WTC11 (cell line): ENCODE measurements at regions not wholly inside any gene's neighbourhood (a gene's known extent, or its start where the extent isn't known, plus 50 kb on each side); places are given as distances from the start of the nearest gene placed in this dataset.

Experiments
- ATAC-seq: fragments of 200-7000 bp; cut with Tn5 transposase; 2 replicates; pipeline ENCODE4 v1.10.0; 2021; ENCODE audit warnings: mild to moderate bottlenecking, moderate library complexity
- CTCF ChIA-PET: fragments of 300-600 bp; sonication (Branson Sonifier 250); formaldehyde crosslinking; loops from one replicate; lab custom pipeline; 2021; ENCODE audit warnings: antibody characterized with exemption; lab: Charles Lee
- POLR2A ChIA-PET: fragments of 350-600 bp; sonication (Branson Sonifier 250); formaldehyde crosslinking; loops from one replicate; lab custom pipeline; 2021; ENCODE audit warnings: antibody characterized with exemption; lab: Charles Lee
- DNase-seq: peaks from one replicate; pipeline ENCODE4 v3.0.0; 2021; ENCODE audit warnings: low spot score
- H3K27ac Mint-ChIP-seq: 2 replicates; pipeline ENCODE4 v1.8.0; 2021; ENCODE audit warnings: mixed read lengths
- H3K27me3 Mint-ChIP-seq: 2 replicates; pipeline ENCODE4 v1.8.0; 2021; ENCODE audit warnings: low read depth, mild to moderate bottlenecking, moderate library complexity, mixed read lengths
- H3K36me3 Mint-ChIP-seq: 2 replicates; pipeline ENCODE4 v1.8.0; 2021; ENCODE audit warnings: mixed read lengths
- H3K4me1 Mint-ChIP-seq: 2 replicates; pipeline ENCODE4 v1.8.0; 2022; ENCODE audit warnings: mixed read lengths
- H3K4me3 Mint-ChIP-seq: 2 replicates; pipeline ENCODE4 v1.8.0; 2021; ENCODE audit warnings: mild to moderate bottlenecking, moderate library complexity, mixed read lengths
- H3K9me3 Mint-ChIP-seq: 2 replicates; pipeline ENCODE4 v1.8.0; 2021; ENCODE audit warnings: mixed read lengths
- CBFB ChIP-seq: sonication (generic); formaldehyde crosslinking; IDR thresholded peaks from 2 replicates; pipeline ENCODE4 v1.8.1; 2022; ENCODE audit warnings: mild to moderate bottlenecking, low read depth, missing genetic modification reagents
- CREB1 ChIP-seq: sonication (generic); formaldehyde crosslinking; IDR thresholded peaks from 2 replicates; pipeline ENCODE4 v1.8.0; 2023; ENCODE audit warnings: mild to moderate bottlenecking, missing genetic modification reagents
- ETV6 ChIP-seq: sonication (generic); formaldehyde crosslinking; IDR thresholded peaks from 2 replicates; pipeline ENCODE4 v1.8.1; 2022; ENCODE audit warnings: mild to moderate bottlenecking, missing genetic modification reagents
- FOXJ3 ChIP-seq: sonication (generic); formaldehyde crosslinking; IDR thresholded peaks from 2 replicates; pipeline ENCODE4 v1.9.0; 2021; ENCODE audit warnings: missing genetic modification reagents, mild to moderate bottlenecking, borderline replicate concordance
- FOXK1 ChIP-seq: sonication (generic); formaldehyde crosslinking; IDR thresholded peaks from 2 replicates; pipeline ENCODE4 v1.8.0; 2022; ENCODE audit warnings: mild to moderate bottlenecking, moderate library complexity, missing genetic modification reagents
- GABPB1 ChIP-seq: sonication (generic); formaldehyde crosslinking; IDR thresholded peaks from 2 replicates; pipeline ENCODE4 v1.8.1; 2023; ENCODE audit warnings: mild to moderate bottlenecking, missing genetic modification reagents
- NFE2L1 ChIP-seq: sonication (generic); formaldehyde crosslinking; IDR thresholded peaks from 2 replicates; pipeline ENCODE4 v1.8.1; 2023; ENCODE audit warnings: missing genetic modification reagents
- NFYB ChIP-seq: sonication (generic); formaldehyde crosslinking; conservative IDR thresholded peaks from 2 replicates; pipeline ENCODE4 v1.8.0; 2022; ENCODE audit warnings: low read depth, missing genetic modification reagents
- OVOL2 ChIP-seq: fragments of 250-450 bp; sonication (Bioruptor Pico); IDR thresholded peaks from 2 replicates; pipeline ENCODE4 v1.9.0; 2021; ENCODE audit warnings: mild to moderate bottlenecking, borderline replicate concordance
- RORB ChIP-seq: fragments of 250-450 bp; sonication (Bioruptor Pico); IDR thresholded peaks from 2 replicates; pipeline ENCODE4 v1.9.0; 2021; ENCODE audit warnings: mild to moderate bottlenecking
- TCF7 ChIP-seq: sonication (generic); formaldehyde crosslinking; IDR thresholded peaks from 2 replicates; pipeline ENCODE4 v1.8.0; 2022; ENCODE audit warnings: mild to moderate bottlenecking, low read depth, missing genetic modification reagents, moderate library complexity
- ZNF138 ChIP-seq: sonication (generic); formaldehyde crosslinking; conservative IDR thresholded peaks from 2 replicates; pipeline ENCODE4 v1.8.1; 2022; ENCODE audit warnings: mild to moderate bottlenecking, moderate library complexity, missing genetic modification reagents
- ZNF232 ChIP-seq: sonication (generic); formaldehyde crosslinking; IDR thresholded peaks from 2 replicates; pipeline ENCODE4 v1.8.0; 2022; ENCODE audit warnings: mild to moderate bottlenecking, missing genetic modification reagents
- ZNF263 ChIP-seq: sonication (generic); formaldehyde crosslinking; IDR thresholded peaks from 2 replicates; pipeline ENCODE4 v1.8.1; 2022; ENCODE audit warnings: low read depth, mild to moderate bottlenecking, moderate library complexity, missing genetic modification reagents
- ZNF317 ChIP-seq: sonication (generic); formaldehyde crosslinking; IDR thresholded peaks from 2 replicates; pipeline ENCODE4 v1.8.1; 2023; ENCODE audit warnings: low read depth, mild to moderate bottlenecking, moderate library complexity, missing genetic modification reagents, borderline replicate concordance
- ZNF416 ChIP-seq: fragments of 250-450 bp; sonication (Bioruptor Pico); IDR thresholded peaks from 2 replicates; pipeline ENCODE4 v1.9.0; 2021; ENCODE audit warnings: mild to moderate bottlenecking, inconsistent platforms
- TF ChIP-seq, protein P1 (sequence below): fragments of 250-450 bp; sonication (Bioruptor Pico); IDR thresholded peaks from 2 replicates; pipeline ENCODE4 v1.9.0; 2021; ENCODE audit warnings: mild to moderate bottlenecking, borderline replicate concordance
- TF ChIP-seq, protein P2 (sequence below): sonication (generic); formaldehyde crosslinking; IDR thresholded peaks from 2 replicates; pipeline ENCODE4 v1.8.1; 2023; ENCODE audit warnings: mild to moderate bottlenecking, missing genetic modification reagents
- TF ChIP-seq, protein P3 (sequence below): sonication (generic); formaldehyde crosslinking; IDR thresholded peaks from 2 replicates; pipeline ENCODE4 v1.8.0; 2022; ENCODE audit warnings: mild to moderate bottlenecking, missing genetic modification reagents
- TF ChIP-seq, protein P4 (sequence below): sonication (generic); formaldehyde crosslinking; IDR thresholded peaks from 2 replicates; pipeline ENCODE4 v1.8.1; 2023; ENCODE audit warnings: mild to moderate bottlenecking, missing genetic modification reagents, borderline replicate concordance
- TF ChIP-seq, protein P5 (sequence below): fragments of 250-450 bp; sonication (Bioruptor Pico); IDR thresholded peaks from 2 replicates; pipeline ENCODE4 v1.9.0; 2021; ENCODE audit warnings: moderate library complexity, mild to moderate bottlenecking, inconsistent platforms, borderline replicate concordance
- TF ChIP-seq, protein P6 (sequence below): fragments of 250-450 bp; sonication (Bioruptor Pico); IDR thresholded peaks from 2 replicates; pipeline ENCODE4 v1.8.0; 2021; ENCODE audit warnings: mild to moderate bottlenecking

DNA sequence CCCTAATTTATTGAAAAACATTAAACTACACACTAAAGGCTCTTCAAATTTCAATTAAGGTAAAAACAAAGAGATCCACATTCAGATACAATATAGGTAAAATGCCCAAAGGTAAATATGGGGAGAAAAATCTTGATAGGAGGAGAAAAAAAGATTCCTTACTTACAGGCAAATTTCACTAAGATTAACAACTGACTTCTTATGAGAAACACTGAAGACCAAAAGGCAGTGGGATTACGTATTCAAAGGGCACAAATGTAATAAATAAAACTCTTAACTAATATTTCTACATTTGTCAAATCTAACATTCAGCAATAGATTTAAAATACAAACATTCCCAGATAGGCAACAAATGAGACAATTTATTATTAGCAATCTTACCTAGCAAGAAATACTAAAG, 829.3 kb downstream of the SH3BGRL start:
- peaks cover 5% of the 10 kb centered on the region; the same call in 1 of the 2 replicates for H3K36me3 Mint-ChIP-seq
- ChIA-PET POLR2A (no interaction called here), CTCF (no interaction called here)
- H3K4me1 Mint-ChIP-seq: no peaks in the 10 kb centered on the region
- DNase-seq (no peak), ATAC-seq (no peak)
- no peak overlapping the region for H3K4me3 Mint-ChIP-seq
- H3K27ac Mint-ChIP-seq: no peak overlapping the region
- peaks cover 8% of the 10 kb centered on the region for H3K9me3 Mint-ChIP-seq
- TF ChIP-seq CREB1 (CRISPR knock-in tag): no peak
- TF ChIP-seq, protein P1, sequence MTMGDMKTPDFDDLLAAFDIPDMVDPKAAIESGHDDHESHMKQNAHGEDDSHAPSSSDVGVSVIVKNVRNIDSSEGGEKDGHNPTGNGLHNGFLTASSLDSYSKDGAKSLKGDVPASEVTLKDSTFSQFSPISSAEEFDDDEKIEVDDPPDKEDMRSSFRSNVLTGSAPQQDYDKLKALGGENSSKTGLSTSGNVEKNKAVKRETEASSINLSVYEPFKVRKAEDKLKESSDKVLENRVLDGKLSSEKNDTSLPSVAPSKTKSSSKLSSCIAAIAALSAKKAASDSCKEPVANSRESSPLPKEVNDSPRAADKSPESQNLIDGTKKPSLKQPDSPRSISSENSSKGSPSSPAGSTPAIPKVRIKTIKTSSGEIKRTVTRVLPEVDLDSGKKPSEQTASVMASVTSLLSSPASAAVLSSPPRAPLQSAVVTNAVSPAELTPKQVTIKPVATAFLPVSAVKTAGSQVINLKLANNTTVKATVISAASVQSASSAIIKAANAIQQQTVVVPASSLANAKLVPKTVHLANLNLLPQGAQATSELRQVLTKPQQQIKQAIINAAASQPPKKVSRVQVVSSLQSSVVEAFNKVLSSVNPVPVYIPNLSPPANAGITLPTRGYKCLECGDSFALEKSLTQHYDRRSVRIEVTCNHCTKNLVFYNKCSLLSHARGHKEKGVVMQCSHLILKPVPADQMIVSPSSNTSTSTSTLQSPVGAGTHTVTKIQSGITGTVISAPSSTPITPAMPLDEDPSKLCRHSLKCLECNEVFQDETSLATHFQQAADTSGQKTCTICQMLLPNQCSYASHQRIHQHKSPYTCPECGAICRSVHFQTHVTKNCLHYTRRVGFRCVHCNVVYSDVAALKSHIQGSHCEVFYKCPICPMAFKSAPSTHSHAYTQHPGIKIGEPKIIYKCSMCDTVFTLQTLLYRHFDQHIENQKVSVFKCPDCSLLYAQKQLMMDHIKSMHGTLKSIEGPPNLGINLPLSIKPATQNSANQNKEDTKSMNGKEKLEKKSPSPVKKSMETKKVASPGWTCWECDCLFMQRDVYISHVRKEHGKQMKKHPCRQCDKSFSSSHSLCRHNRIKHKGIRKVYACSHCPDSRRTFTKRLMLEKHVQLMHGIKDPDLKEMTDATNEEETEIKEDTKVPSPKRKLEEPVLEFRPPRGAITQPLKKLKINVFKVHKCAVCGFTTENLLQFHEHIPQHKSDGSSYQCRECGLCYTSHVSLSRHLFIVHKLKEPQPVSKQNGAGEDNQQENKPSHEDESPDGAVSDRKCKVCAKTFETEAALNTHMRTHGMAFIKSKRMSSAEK (CRISPR knock-in tag): no peak
- peak; percentile 64; the same call in 1 of the 2 replicates for TF ChIP-seq ZNF317 (CRISPR knock-in tag)
- TF ChIP-seq ZNF138 (CRISPR knock-in tag): no peak
- no peaks in the 10 kb centered on the region for H3K27me3 Mint-ChIP-seq

DNA sequence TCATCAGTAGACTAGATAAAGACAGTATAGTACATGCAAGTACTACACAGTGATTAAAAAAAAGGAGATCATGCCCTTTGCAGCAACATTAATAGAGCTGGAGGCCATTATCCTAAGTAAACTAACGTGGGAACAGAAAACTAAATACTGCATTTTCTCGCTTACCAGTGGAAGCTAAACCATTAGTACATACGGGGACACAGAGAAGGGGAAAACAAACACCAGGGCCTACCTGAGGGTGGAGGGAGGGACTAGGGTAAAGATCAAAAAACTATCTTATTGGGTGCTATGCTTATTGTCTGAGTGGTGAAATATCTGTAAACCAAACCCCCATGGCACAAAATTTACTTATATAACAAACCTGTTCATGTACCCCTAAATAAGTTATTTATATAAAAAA, 836.9 kb downstream of the SH3BGRL start:
- H3K4me1 Mint-ChIP-seq: no peaks in the 10 kb centered on the region
- CTCF ChIA-PET: no interaction called here
- DNase-seq (no peak), ATAC-seq (no peak)
- H3K4me3 Mint-ChIP-seq: no peak overlapping the region
- TF ChIP-seq ZNF416 (CRISPR knock-in tag): no peak
- no peak for TF ChIP-seq ZNF232 (CRISPR knock-in tag)
- TF ChIP-seq ZNF138 (CRISPR knock-in tag): no peak
- TF ChIP-seq, protein P2, sequence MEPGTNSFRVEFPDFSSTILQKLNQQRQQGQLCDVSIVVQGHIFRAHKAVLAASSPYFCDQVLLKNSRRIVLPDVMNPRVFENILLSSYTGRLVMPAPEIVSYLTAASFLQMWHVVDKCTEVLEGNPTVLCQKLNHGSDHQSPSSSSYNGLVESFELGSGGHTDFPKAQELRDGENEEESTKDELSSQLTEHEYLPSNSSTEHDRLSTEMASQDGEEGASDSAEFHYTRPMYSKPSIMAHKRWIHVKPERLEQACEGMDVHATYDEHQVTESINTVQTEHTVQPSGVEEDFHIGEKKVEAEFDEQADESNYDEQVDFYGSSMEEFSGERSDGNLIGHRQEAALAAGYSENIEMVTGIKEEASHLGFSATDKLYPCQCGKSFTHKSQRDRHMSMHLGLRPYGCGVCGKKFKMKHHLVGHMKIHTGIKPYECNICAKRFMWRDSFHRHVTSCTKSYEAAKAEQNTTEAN (CRISPR knock-in tag): no peak
- no peak for TF ChIP-seq CBFB (CRISPR knock-in tag)
- TF ChIP-seq FOXJ3 (CRISPR knock-in tag): no peak
- TF ChIP-seq RORB (CRISPR knock-in tag): no peak
- TF ChIP-seq OVOL2: no peak
- TF ChIP-seq NFE2L1 (CRISPR knock-in tag): no peak
- TF ChIP-seq FOXK1 (CRISPR knock-in tag): no peak
- POLR2A ChIA-PET: no interaction called here
- no peak overlapping the region for H3K27ac Mint-ChIP-seq
- H3K9me3 Mint-ChIP-seq: peaks cover 3% of the 10 kb centered on the region; the same call in 1 of the 2 replicates
- no peaks in the 10 kb centered on the region for H3K27me3 Mint-ChIP-seq
- 0 out of 2 replicates have a peak, but pooled peaks cover 3% of the 10 kb centered on the region for H3K36me3 Mint-ChIP-seq

DNA sequence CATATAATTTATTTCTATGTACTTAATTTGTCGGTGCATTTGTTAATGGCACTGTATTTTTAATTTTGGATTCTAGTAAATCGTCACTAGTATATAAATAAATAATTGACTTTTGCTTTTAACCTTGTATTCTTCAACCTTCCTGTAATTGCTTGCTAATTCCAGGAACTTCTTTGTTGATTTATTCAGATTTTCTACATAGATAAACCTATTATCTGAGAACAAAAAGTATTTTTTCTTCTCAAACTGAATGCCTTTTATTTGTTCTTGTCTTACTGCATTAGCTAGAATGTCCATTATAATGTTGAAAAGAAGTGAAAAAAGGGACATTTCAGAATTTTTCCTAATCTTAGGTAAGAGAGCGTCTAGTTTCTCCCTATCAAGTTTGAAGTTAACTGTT, 839.1 kb downstream of the SH3BGRL start:
- Mint-ChIP-seq H3K27me3 (no peaks in the 10 kb centered on the region), H3K4me1 (no peaks in the 10 kb centered on the region), H3K9me3 (peaks cover 7% of the 10 kb centered on the region), H3K4me3 (no peak overlapping the region), H3K27ac (no peak overlapping the region), H3K36me3 (peaks cover 6% of the 10 kb centered on the region; the same call in 1 of the 2 replicates)
- TF ChIP-seq, protein P3, sequence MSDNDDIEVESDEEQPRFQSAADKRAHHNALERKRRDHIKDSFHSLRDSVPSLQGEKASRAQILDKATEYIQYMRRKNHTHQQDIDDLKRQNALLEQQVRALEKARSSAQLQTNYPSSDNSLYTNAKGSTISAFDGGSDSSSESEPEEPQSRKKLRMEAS (CRISPR knock-in tag): no peak
- TF ChIP-seq ZNF263 (CRISPR knock-in tag): no peak
- TF ChIP-seq, protein P4, sequence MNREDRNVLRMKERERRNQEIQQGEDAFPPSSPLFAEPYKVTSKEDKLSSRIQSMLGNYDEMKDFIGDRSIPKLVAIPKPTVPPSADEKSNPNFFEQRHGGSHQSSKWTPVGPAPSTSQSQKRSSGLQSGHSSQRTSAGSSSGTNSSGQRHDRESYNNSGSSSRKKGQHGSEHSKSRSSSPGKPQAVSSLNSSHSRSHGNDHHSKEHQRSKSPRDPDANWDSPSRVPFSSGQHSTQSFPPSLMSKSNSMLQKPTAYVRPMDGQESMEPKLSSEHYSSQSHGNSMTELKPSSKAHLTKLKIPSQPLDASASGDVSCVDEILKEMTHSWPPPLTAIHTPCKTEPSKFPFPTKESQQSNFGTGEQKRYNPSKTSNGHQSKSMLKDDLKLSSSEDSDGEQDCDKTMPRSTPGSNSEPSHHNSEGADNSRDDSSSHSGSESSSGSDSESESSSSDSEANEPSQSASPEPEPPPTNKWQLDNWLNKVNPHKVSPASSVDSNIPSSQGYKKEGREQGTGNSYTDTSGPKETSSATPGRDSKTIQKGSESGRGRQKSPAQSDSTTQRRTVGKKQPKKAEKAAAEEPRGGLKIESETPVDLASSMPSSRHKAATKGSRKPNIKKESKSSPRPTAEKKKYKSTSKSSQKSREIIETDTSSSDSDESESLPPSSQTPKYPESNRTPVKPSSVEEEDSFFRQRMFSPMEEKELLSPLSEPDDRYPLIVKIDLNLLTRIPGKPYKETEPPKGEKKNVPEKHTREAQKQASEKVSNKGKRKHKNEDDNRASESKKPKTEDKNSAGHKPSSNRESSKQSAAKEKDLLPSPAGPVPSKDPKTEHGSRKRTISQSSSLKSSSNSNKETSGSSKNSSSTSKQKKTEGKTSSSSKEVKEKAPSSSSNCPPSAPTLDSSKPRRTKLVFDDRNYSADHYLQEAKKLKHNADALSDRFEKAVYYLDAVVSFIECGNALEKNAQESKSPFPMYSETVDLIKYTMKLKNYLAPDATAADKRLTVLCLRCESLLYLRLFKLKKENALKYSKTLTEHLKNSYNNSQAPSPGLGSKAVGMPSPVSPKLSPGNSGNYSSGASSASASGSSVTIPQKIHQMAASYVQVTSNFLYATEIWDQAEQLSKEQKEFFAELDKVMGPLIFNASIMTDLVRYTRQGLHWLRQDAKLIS: no peak
- TF ChIP-seq, protein P5, sequence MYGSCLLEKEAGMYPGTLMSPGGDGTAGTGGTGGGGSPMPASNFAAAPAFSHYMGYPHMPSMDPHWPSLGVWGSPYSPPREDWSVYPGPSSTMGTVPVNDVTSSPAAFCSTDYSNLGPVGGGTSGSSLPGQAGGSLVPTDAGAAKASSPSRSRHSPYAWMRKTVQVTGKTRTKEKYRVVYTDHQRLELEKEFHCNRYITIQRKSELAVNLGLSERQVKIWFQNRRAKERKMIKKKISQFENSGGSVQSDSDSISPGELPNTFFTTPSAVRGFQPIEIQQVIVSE (CRISPR knock-in tag): no peak
- no peak for TF ChIP-seq ETV6 (CRISPR knock-in tag)
- TF ChIP-seq TCF7 (CRISPR knock-in tag): no peak
- TF ChIP-seq GABPB1 (CRISPR knock-in tag): no peak
- TF ChIP-seq, protein P6, sequence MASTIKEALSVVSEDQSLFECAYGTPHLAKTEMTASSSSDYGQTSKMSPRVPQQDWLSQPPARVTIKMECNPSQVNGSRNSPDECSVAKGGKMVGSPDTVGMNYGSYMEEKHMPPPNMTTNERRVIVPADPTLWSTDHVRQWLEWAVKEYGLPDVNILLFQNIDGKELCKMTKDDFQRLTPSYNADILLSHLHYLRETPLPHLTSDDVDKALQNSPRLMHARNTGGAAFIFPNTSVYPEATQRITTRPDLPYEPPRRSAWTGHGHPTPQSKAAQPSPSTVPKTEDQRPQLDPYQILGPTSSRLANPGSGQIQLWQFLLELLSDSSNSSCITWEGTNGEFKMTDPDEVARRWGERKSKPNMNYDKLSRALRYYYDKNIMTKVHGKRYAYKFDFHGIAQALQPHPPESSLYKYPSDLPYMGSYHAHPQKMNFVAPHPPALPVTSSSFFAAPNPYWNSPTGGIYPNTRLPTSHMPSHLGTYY (CRISPR knock-in tag): no peak
- TF ChIP-seq NFYB (CRISPR knock-in tag): no peak
- ChIA-PET CTCF (no interaction called here), POLR2A (no interaction called here)
- no peak for DNase-seq
- no peak for ATAC-seq
